ENCODE measurements at regions not wholly inside any gene's neighbourhood (a gene's known extent, or its start where the extent isn't known, plus 50 kb on each side); places are given as distances from the start of the nearest gene placed in this dataset.
"Not testable (repeated sequence)": the region's sequence is repeated elsewhere in the genome, so short reads cannot be mapped to it uniquely, and the experiment has no call there.

GRCh38 chr3:67064105-67064504 lies 66.0 kb downstream of the KBTBD8 start:
- H3K27me3 ChIP-seq, result no peaks in the 10 kb centered on the region
- H3K4me1 ChIP-seq, result no peaks in the 10 kb centered on the region
- intact Hi-C loops (cut with DNase I; ENCODE audit: low total_unique reads), result no loop called here
- no peaks in the 10 kb centered on the region for H3K9me3 ChIP-seq
- no peaks in the 10 kb centered on the region for H3K36me3 ChIP-seq
- H3K4me3 ChIP-seq, result no peak overlapping the region
- no peak overlapping the region for H3K27ac ChIP-seq
- no peak for DNase-seq (ENCODE audit: low spot score in 2 of 2)
- TF ChIP-seq POLR2AphosphoS5 (IDR thresholded peaks at IDR 0.05) (no peak), CTCF (IDR thresholded peaks at IDR 0.05) (no peak), POLR2A (IDR thresholded peaks at IDR 0.05) (no peak)

- DNase-seq (ENCODE audit: low spot score in 2 of 2), result no peak
- no peak overlapping the region for H3K4me3 ChIP-seq
- TF ChIP-seq POLR2AphosphoS5 (IDR thresholded peaks at IDR 0.05), result no peak
- TF ChIP-seq CTCF (IDR thresholded peaks at IDR 0.05), result no peak
- no peak for TF ChIP-seq POLR2A (IDR thresholded peaks at IDR 0.05)
- no peak overlapping the region for H3K27ac ChIP-seq
- no peaks in the 10 kb centered on the region for H3K9me3 ChIP-seq
- no peaks in the 10 kb centered on the region for H3K36me3 ChIP-seq
- H3K4me1 ChIP-seq, result no peaks in the 10 kb centered on the region
- intact Hi-C loops (cut with DNase I; ENCODE audit: low total_unique reads), result no loop called here
- H3K27me3 ChIP-seq, result no peaks in the 10 kb centered on the region
These were observed 69.1 kb downstream of the KBTBD8 start for GRCh38 chr3:67067251-67067650.

- H3K4me3 ChIP-seq; H3K27me3 ChIP-seq; DNase-seq (ENCODE audit: low spot score in 2 of 2); H3K4me1 ChIP-seq; H3K36me3 ChIP-seq; H3K9me3 ChIP-seq; H3K27ac ChIP-seq; intact Hi-C loops (cut with DNase I; ENCODE audit: low total_unique reads): not testable (repeated sequence)
These were observed 74.5 kb downstream of the KBTBD8 start for GRCh38 chr3:67072640-67073039.

GRCh38 chr3:67073812-67074211 lies 75.7 kb downstream of the KBTBD8 start:
- Histone ChIP-seq H3K4me3 (no peak overlapping the region), H3K4me1 (no peaks in the 10 kb centered on the region), H3K36me3 (no peaks in the 10 kb centered on the region), H3K9me3 (no peaks in the 10 kb centered on the region), H3K27me3 (no peaks in the 10 kb centered on the region), H3K27ac (no peak overlapping the region)
- no peak for DNase-seq (ENCODE audit: low spot score in 2 of 2)
- intact Hi-C loops (cut with DNase I; ENCODE audit: low total_unique reads), result no loop called here
- no peak for TF ChIP-seq POLR2A (IDR thresholded peaks at IDR 0.05)
- TF ChIP-seq POLR2AphosphoS5 (IDR thresholded peaks at IDR 0.05), result no peak
- TF ChIP-seq CTCF (IDR thresholded peaks at IDR 0.05), result no peak

GRCh38 chr3:67075295-67075694 lies 77.2 kb downstream of the KBTBD8 start:
- Histone ChIP-seq H3K27me3 (no peaks in the 10 kb centered on the region), H3K36me3 (no peaks in the 10 kb centered on the region), H3K27ac (no peak overlapping the region), H3K9me3 (no peaks in the 10 kb centered on the region), H3K4me1 (no peaks in the 10 kb centered on the region), H3K4me3 (no peak overlapping the region)
- TF ChIP-seq POLR2AphosphoS5 (IDR thresholded peaks at IDR 0.05) (no peak), POLR2A (IDR thresholded peaks at IDR 0.05) (no peak), CTCF (IDR thresholded peaks at IDR 0.05) (no peak)
- intact Hi-C loops (cut with DNase I; ENCODE audit: low total_unique reads), result no loop called here
- DNase-seq (ENCODE audit: low spot score in 2 of 2), result no peak

GRCh38 chr3:67076607-67077006 lies 78.5 kb downstream of the KBTBD8 start:
- TF ChIP-seq CTCF (IDR thresholded peaks at IDR 0.05) (no peak), POLR2A (IDR thresholded peaks at IDR 0.05) (no peak)
- no peak for DNase-seq (ENCODE audit: low spot score in 2 of 2)
- Histone ChIP-seq H3K4me3 (no peak overlapping the region), H3K27ac (no peak overlapping the region), H3K27me3 (no peaks in the 10 kb centered on the region), H3K9me3 (no peaks in the 10 kb centered on the region), H3K4me1 (no peaks in the 10 kb centered on the region), H3K36me3 (no peaks in the 10 kb centered on the region)
- intact Hi-C loops (cut with DNase I; ENCODE audit: low total_unique reads), result no loop called here

All from breast epithelium (tissue), 4 donors.